Mesenchymal stem cell (in vitro differentiated cells and primary cell): ENCODE measurements at regions not wholly inside any gene's neighbourhood (a gene's known extent, or its start where the extent isn't known, plus 50 kb on each side); places are given as distances from the start of the nearest gene placed in this dataset.

ENCODE experiments used
- DNase-seq: peaks from one replicate; pipeline ENCODE4 v3.0.0-alpha.2; 2013
- H2AFZ ChIP-seq: one replicate; pipeline ENCODE4 v1.6.1; 2013; ENCODE audit warnings: low read depth, mild to moderate bottlenecking, control low read depth, inconsistent platforms, low read length, moderate library complexity
- H2AK5ac ChIP-seq: 2 replicates; pipeline ENCODE4 v1.6.1; 2013; ENCODE audit warnings: low read length, moderate library complexity, mild to moderate bottlenecking, inconsistent platforms; ENCODE audit not compliant: severe bottlenecking
- H2BK120ac ChIP-seq: one replicate; pipeline ENCODE4 v1.6.1; 2013; ENCODE audit warnings: low read depth, mild to moderate bottlenecking, inconsistent platforms, low read length, moderate library complexity
- H2BK12ac ChIP-seq, 2 experiments: one replicate each; pipeline ENCODE4 v1.6.1; 2013; ENCODE audit warnings: inconsistent platforms in 2 of 2, low read length in 2 of 2, mild to moderate bottlenecking in 2 of 2, moderate library complexity in 2 of 2, control low read depth in 1 of 2
- H2BK15ac ChIP-seq: one replicate; pipeline ENCODE4 v1.6.1; 2013; ENCODE audit warnings: mild to moderate bottlenecking, low read depth, inconsistent platforms; ENCODE audit not compliant: poor library complexity, severe bottlenecking
- H2BK5ac ChIP-seq: 2 replicates; pipeline ENCODE4 v1.6.1; 2013; ENCODE audit warnings: low read depth, mild to moderate bottlenecking, low read length, control low read depth, inconsistent platforms; ENCODE audit not compliant: poor library complexity, severe bottlenecking
- H3K14ac ChIP-seq, 2 experiments: one replicate each; pipeline ENCODE4 v1.6.1; 2013; ENCODE audit warnings: inconsistent platforms in 2 of 2, low read length in 2 of 2, control low read depth in 1 of 2, mild to moderate bottlenecking in 1 of 2, moderate library complexity in 1 of 2
- H3K18ac ChIP-seq, 2 experiments: one replicate each; pipeline ENCODE4 v1.6.1; 2013; ENCODE audit warnings: inconsistent platforms in 2 of 2, low read length in 2 of 2, control low read depth in 1 of 2, low read depth in 1 of 2, mild to moderate bottlenecking in 1 of 2
- H3K23ac ChIP-seq, 2 experiments: one replicate each; pipeline ENCODE4 v1.6.1; 2013; ENCODE audit warnings: inconsistent platforms in 2 of 2, low read length in 2 of 2, mild to moderate bottlenecking in 2 of 2, moderate library complexity in 2 of 2, control low read depth in 1 of 2
- H3K27ac ChIP-seq: 2 replicates; pipeline ENCODE4 v1.5.1; 2013; ENCODE audit warnings: mild to moderate bottlenecking, moderate library complexity, low read length, control low read depth, inconsistent platforms; ENCODE audit not compliant: poor library complexity, severe bottlenecking
- H3K27me3 ChIP-seq, 2 experiments: 2 replicates each; pipeline versions ENCODE4 v1.6.1 to v1.7.0; 2013; ENCODE audit warnings: low read length in 2 of 2, mild to moderate bottlenecking in 2 of 2, moderate library complexity in 2 of 2, control low read depth in 1 of 2, inconsistent platforms in 1 of 2; ENCODE audit not compliant: control insufficient read depth in 1 of 2, insufficient read depth in 1 of 2
- H3K36me3 ChIP-seq, 2 experiments: 2 replicates each; pipeline versions ENCODE4 v1.6.1 to v1.7.0; 2013; ENCODE audit warnings: low read length in 2 of 2, control low read depth in 1 of 2, inconsistent platforms in 1 of 2, low read depth in 1 of 2, mild to moderate bottlenecking in 1 of 2; ENCODE audit not compliant: insufficient read depth in 2 of 2, control insufficient read depth in 1 of 2
- H3K4ac ChIP-seq, 2 experiments: one replicate each; pipeline ENCODE4 v1.6.1; 2013; ENCODE audit warnings: inconsistent platforms in 2 of 2, low read length in 2 of 2, mild to moderate bottlenecking in 2 of 2, moderate library complexity in 2 of 2, control low read depth in 1 of 2, low read depth in 1 of 2
- H3K4me1 ChIP-seq: 2 replicates; pipeline ENCODE4 v1.6.1; 2013; ENCODE audit warnings: low read depth, low read length, control low read depth; ENCODE audit not compliant: control insufficient read depth, insufficient read depth
- H3K4me2 ChIP-seq: 2 replicates; pipeline ENCODE4 v1.6.1; 2013; ENCODE audit warnings: low read length, mild to moderate bottlenecking, inconsistent platforms; ENCODE audit not compliant: poor library complexity, severe bottlenecking
- H3K4me3 ChIP-seq, 2 experiments: 2 replicates each; pipeline versions ENCODE4 v1.5.1 to v1.7.0; 2013; ENCODE audit warnings: low read length in 2 of 2, mild to moderate bottlenecking in 2 of 2, control low read depth in 1 of 2, low read depth in 1 of 2; ENCODE audit not compliant: insufficient read depth in 1 of 2
- H3K79me1 ChIP-seq: replicated peaks from 2 replicates; pipeline ENCODE4 v1.6.1; 2013; ENCODE audit warnings: mild to moderate bottlenecking, control low read depth, low read length, inconsistent platforms; ENCODE audit not compliant: poor library complexity, severe bottlenecking
- H3K9ac ChIP-seq: 2 replicates; pipeline ENCODE4 v1.7.0; 2013; ENCODE audit warnings: mild to moderate bottlenecking, low read length, moderate library complexity
- H3K9me3 ChIP-seq: 2 replicates; pipeline ENCODE4 v1.7.0; 2013; ENCODE audit warnings: mild to moderate bottlenecking, low read length; ENCODE audit not compliant: control insufficient read depth
- H4K8ac ChIP-seq: one replicate; pipeline ENCODE4 v1.6.1; 2013; ENCODE audit warnings: inconsistent platforms, mild to moderate bottlenecking, low read length, moderate library complexity
- H4K91ac ChIP-seq: one replicate; pipeline ENCODE4 v1.6.1; 2013; ENCODE audit warnings: mild to moderate bottlenecking, low read length, inconsistent platforms
- WGBS: methylation state at CpG from one replicate; pipeline ENCODE4 v1.1.7; 2013; ENCODE audit warnings: mixed read lengths; 5-methylcytosine and 5-hydroxymethylcytosine counted together

- 94% methylated on average over 3 of the region's 5 CpGs for WGBS
Observed at GRCh38 chr13:82118589-82118988, 1763.7 kb downstream of the SLITRK1 start.

GRCh38 chr13:82116422-82116989, 1765.8 kb downstream of the SLITRK1 start:
- Histone ChIP-seq H3K4ac (no peak overlapping the region), H3K27me3 (no peaks in the 10 kb centered on the region), H2BK15ac (no peak overlapping the region), H3K27ac (no peak overlapping the region), H3K23ac (no peak overlapping the region), H4K8ac (no peak overlapping the region), H2BK120ac (no peak overlapping the region), H3K14ac (no peak overlapping the region), H3K9ac (no peak overlapping the region), H3K4me1 (no peaks in the 10 kb centered on the region), H3K4me2 (no peak overlapping the region), H2BK12ac (no peak overlapping the region), H3K4me3 (no peak overlapping the region), H2AK5ac (no peak overlapping the region), H3K36me3 (no peaks in the 10 kb centered on the region), H2BK5ac (no peak overlapping the region), H4K91ac (no peak overlapping the region), H3K9me3 (peaks cover 3% of the 10 kb centered on the region), H3K18ac (no peak overlapping the region), H2AFZ (no peak overlapping the region), H3K79me1 (no peaks in the 10 kb centered on the region)
- WGBS = no CpG with 5 or more reads among the region's 1 CpG
- no peak for DNase-seq

More at GRCh38 chr13:82118589-82118988, 1763.7 kb downstream of the SLITRK1 start:
- Histone ChIP-seq H2BK12ac (no peak overlapping the region), H2AFZ (no peak overlapping the region), H3K79me1 (no peaks in the 10 kb centered on the region), H2BK5ac (no peak overlapping the region), H3K14ac (no peak overlapping the region), H4K8ac (no peak overlapping the region), H3K9ac (no peak overlapping the region), H2BK120ac (no peak overlapping the region), H3K4me2 (no peak overlapping the region), H3K27ac (no peak overlapping the region), H3K4me3 (no peak overlapping the region), H3K4me1 (no peaks in the 10 kb centered on the region), H3K4ac (no peak overlapping the region), H3K27me3 (no peaks in the 10 kb centered on the region), H3K36me3 (no peaks in the 10 kb centered on the region), H3K18ac (no peak overlapping the region), H3K23ac (no peak overlapping the region), H2BK15ac (no peak overlapping the region), H2AK5ac (no peak overlapping the region), H3K9me3 (peaks cover 3% of the 10 kb centered on the region), H4K91ac (no peak overlapping the region)
- DNase-seq = no peak

GRCh38 chr13:82115391-82115790, 1766.9 kb downstream of the SLITRK1 start:
- Histone ChIP-seq H2BK5ac (no peak overlapping the region), H3K79me1 (no peaks in the 10 kb centered on the region), H3K27me3 (no peaks in the 10 kb centered on the region), H3K36me3 (no peaks in the 10 kb centered on the region), H2BK12ac (no peak overlapping the region), H3K27ac (no peak overlapping the region), H3K23ac (no peak overlapping the region), H2BK15ac (no peak overlapping the region), H3K4me1 (no peaks in the 10 kb centered on the region), H3K4ac (no peak overlapping the region), H3K4me3 (no peak overlapping the region), H3K9me3 (peaks cover 4% of the 10 kb centered on the region), H3K9ac (no peak overlapping the region), H3K18ac (no peak overlapping the region), H3K4me2 (no peak overlapping the region), H3K14ac (no peak overlapping the region), H2AK5ac (no peak overlapping the region), H2BK120ac (no peak overlapping the region), H2AFZ (no peak overlapping the region), H4K8ac (no peak overlapping the region), H4K91ac (no peak overlapping the region)
- 97% methylated on average over 3 of the region's 3 CpGs for WGBS
- DNase-seq = no peak

- Histone ChIP-seq H3K4me1 (no peaks in the 10 kb centered on the region), H3K9me3 (peaks cover 9% of the 10 kb centered on the region), H4K8ac (no peak overlapping the region), H3K27me3 (no peaks in the 10 kb centered on the region), H3K23ac (no peak overlapping the region), H3K14ac (no peak overlapping the region), H2BK12ac (no peak overlapping the region), H3K36me3 (no peaks in the 10 kb centered on the region), H2AFZ (no peak overlapping the region), H4K91ac (no peak overlapping the region), H2BK15ac (no peak overlapping the region), H3K4me2 (no peak overlapping the region), H3K9ac (no peak overlapping the region), H2AK5ac (no peak overlapping the region), H3K27ac (no peak overlapping the region), H2BK5ac (no peak overlapping the region), H2BK120ac (no peak overlapping the region), H3K4ac (no peak overlapping the region), H3K4me3 (no peak overlapping the region), H3K18ac (no peak overlapping the region), H3K79me1 (no peaks in the 10 kb centered on the region)
- DNase-seq = no peak
- WGBS = 93% methylated on average over 2 of the region's 5 CpGs
Observed at GRCh38 chr13:82096256-82096655, 1755.3 kb upstream of the SPRY2 start.
